ENCODE measurements at regions not wholly inside any gene's neighbourhood (a gene's known extent, or its start where the extent isn't known, plus 50 kb on each side); places are given as distances from the start of the nearest gene placed in this dataset.
"Not testable (repeated sequence)": the region's sequence is repeated elsewhere in the genome, so short reads cannot be mapped to it uniquely, and the experiment has no call there.

- DNase-seq: no peak
Measured at GRCh38 chr2:160584972-160585494, 91.4 kb upstream of the RBMS1 start.

- no peak for DNase-seq
Measured at GRCh38 chr2:160590664-160591063, 97.1 kb upstream of the RBMS1 start.

- no peak for DNase-seq
Measured at GRCh38 chr2:160592401-160592800, 98.8 kb upstream of the RBMS1 start.

- no peak for DNase-seq
Measured at GRCh38 chr2:160592993-160593392, 99.4 kb upstream of the RBMS1 start.

GRCh38 chr2:160596441-160596840 lies 102.8 kb upstream of the RBMS1 start:
- no peak for DNase-seq

- DNase-seq: not testable (repeated sequence)
Measured at GRCh38 chr2:160600437-160600836, 106.8 kb upstream of the RBMS1 start.

GRCh38 chr2:160602073-160602472 lies 108.5 kb upstream of the RBMS1 start:
- no peak for DNase-seq

- DNase-seq: no peak
Measured at GRCh38 chr2:160603771-160604510, 110.3 kb upstream of the RBMS1 start.

- no peak for DNase-seq
Measured at GRCh38 chr2:160606341-160606740, 112.7 kb upstream of the RBMS1 start.

GRCh38 chr2:160608599-160608998 lies 115.0 kb upstream of the RBMS1 start:
- DNase-seq: no peak

- DNase-seq: no peak
Measured at GRCh38 chr2:160609346-160609745, 115.7 kb upstream of the RBMS1 start.

- DNase-seq: no peak
Measured at GRCh38 chr2:160610041-160610440, 116.4 kb upstream of the RBMS1 start.

GRCh38 chr2:160612266-160612856 lies 118.8 kb upstream of the RBMS1 start:
- DNase-seq: no peak

GRCh38 chr2:160613466-160614153 lies 120.0 kb upstream of the RBMS1 start:
- DNase-seq: no peak

GRCh38 chr2:160614391-160614790 lies 120.8 kb upstream of the RBMS1 start:
- no peak for DNase-seq

- no peak for DNase-seq
Measured at GRCh38 chr2:160615706-160616105, 122.1 kb upstream of the RBMS1 start.

GRCh38 chr2:160616149-160616548 lies 122.5 kb upstream of the RBMS1 start:
- DNase-seq: no peak

GRCh38 chr2:160621748-160622147 lies 128.1 kb upstream of the RBMS1 start:
- no peak for DNase-seq

- not testable (repeated sequence) for DNase-seq
Measured at GRCh38 chr2:160628020-160628637, 134.5 kb upstream of the RBMS1 start.

- DNase-seq: no peak
Measured at GRCh38 chr2:160628811-160629210, 135.2 kb upstream of the RBMS1 start.

- no peak for DNase-seq
Measured at GRCh38 chr2:160630801-160631590, 137.4 kb upstream of the RBMS1 start.

Measured in CD4-positive, alpha-beta T cell treated with Interferon alpha-2 for 1 hour (primary cell).